GM18519 (cell line): ENCODE measurements at regions not wholly inside any gene's neighbourhood (a gene's known extent, or its start where the extent isn't known, plus 50 kb on each side); places are given as distances from the start of the nearest gene placed in this dataset.

ENCODE experiments used
- ATAC-seq: cut with Tn5 transposase; IDR thresholded peaks from one replicate; pipeline ENCODE4 v1.9.1; 2021; ENCODE audit warnings: mild to moderate bottlenecking, moderate library complexity; ENCODE audit not compliant: unreplicated experiment, low FRiP score

DNA sequence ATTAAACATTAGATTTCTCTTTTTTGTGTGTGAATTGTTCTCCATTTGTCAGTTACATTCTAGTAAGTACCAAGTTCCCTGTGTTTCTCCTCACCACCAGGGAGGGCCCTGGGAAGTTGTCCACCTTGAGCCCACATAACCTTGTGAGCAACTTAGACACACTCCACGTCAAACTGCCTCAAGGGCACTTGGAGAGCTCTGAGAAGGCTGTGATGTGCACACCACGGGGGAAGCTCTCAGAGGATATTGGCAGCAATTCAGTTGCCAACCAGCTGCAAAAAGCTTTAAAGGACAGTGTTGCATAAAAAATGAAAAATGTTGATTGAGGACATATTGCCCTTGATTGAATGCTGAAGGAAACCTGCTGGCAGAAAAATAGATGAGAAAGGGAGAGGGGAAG lies 743.6 kb downstream of the RNF144A start:
- ATAC-seq = no peak

DNA sequence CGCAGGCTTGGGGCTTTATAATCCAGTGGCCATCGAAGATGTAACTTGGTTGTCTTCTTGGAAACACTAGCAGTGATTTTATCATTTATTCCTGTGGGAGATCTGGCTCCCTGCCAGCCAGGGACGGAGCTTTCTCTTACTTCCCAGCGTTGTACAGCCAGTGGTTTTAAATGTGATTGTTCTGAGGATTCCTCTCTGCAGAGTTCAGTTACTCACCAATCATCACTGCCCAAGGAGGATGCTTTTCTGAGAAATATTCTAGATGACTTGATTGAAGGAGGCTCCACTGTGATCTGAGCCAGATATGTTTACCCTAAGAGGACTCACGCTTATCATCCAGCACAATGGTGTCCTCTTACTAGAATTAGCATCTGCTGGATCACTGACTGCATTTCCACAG lies 744.3 kb downstream of the RNF144A start:
- ATAC-seq = no peak

DNA sequence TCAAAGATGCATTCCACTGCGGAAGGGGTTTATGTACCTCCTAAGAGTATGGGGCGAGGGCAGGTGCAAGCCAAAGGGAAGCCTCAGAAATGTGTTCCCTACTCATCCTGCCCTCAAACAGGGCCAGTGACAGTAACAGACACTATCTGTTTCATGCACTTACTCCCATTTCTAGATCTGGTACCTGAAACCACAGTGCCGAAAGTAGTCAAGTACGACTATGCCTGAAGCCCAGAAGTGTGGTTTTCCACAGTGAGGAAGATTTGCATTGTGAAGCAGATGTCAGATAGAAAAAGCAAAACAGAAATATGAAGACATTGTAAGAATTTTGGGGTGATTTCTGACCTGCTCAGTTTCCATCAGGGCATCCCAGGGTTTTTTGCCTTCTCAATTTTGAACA lies 748.7 kb downstream of the RNF144A start:
- peak; percentile 89 for ATAC-seq

- ATAC-seq = no peak
Observed at GRCh38 chr2:7666596-7667259, 749.5 kb downstream of the RNF144A start.

GRCh38 chr2:7667260-7667757 lies 750.1 kb downstream of the RNF144A start:
- ATAC-seq = no peak

DNA sequence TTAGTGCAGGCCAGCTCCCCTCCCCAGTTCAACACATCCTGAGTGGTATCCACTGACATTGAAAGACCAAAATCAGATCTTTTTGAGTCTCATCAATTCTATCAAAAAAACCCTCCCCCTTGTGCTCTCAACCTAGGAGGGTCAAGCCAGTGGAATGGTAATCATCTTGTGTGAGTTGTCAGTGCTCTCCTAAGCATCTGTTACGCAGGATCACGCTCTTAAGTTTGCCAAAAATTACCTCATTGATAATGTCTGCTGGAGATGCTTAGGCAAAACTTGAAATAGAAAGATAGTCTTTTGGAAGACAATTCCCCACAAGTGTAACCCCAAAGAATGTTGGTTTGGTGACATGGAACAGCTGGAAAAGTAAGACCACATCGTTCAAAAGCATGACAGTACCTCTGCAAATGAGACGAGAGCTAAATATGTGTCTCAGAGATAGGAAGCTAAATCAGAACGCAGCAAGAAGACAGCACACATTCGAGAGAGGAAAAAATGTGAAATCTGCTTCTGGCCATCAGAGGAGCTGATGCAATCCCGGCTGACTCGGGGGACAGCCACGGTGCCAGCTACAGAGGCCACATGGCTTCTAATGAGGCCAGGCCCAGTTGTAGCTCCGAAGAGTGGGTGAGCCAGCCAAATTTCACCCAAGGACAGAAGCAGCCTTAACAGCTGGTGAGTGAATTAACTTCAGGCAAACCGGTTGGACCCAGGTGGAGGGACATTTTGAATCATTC lies 753.9 kb downstream of the RNF144A start:
- ATAC-seq = no peak

- ATAC-seq = no peak
Observed at GRCh38 chr2:7672027-7672684, 754.9 kb downstream of the RNF144A start.

DNA sequence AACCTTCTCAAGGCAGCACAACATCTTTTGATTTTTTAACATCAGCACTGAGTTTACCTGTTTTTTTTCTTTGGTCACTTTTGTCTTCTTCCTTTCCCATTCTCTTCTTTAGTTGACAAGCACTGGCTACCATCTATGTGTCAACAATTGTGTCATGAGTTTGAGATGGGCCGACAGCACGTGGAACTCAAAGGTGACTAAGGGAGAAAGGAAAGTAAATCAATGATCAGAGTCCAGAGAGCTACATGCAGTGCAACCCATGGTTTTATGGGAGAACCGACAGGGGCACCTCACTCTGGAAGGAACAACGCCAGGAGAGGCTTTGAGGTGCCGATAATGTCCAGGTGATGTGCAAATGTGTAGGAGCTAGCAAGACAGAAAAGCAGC lies 755.5 kb downstream of the RNF144A start:
- no peak for ATAC-seq

DNA sequence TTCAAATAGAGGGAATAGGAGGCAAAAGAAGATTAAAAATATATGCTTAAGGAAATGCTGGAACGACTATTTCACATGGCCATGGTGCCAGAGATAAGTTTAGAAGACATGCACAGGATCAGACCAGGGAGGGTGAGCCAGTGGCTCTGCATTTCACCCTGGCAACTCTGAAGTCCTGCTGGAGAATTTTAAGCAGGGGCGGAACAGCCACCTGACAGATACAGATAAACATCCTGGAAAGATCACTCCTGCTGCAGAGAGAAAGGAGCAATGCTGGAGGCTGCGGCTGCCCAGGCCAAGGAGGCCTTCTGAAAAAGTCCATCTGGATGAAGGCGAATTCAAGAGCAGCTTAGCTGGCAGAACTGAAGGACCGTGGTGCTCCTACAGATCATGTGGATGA lies 755.9 kb downstream of the RNF144A start:
- no peak for ATAC-seq

DNA sequence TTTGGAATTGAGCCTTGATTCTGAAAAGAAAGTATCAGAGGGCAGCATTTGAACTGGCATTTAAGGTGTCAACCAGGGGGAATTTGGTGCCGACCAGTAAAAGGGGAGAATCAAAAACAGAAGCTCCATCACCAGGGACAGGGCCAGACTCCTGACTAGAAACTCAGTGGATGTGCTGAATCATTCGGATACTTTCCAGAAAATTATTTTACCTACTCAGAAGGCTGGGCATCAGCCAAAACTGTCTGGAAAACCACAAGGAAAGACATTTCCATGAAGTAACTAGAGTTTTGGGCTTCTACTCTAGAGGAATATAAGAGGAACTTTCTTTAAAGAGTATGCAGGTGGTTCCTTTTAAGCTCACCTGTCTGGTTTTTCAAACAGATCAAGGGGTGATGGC lies 756.6 kb downstream of the RNF144A start:
- no peak for ATAC-seq

DNA sequence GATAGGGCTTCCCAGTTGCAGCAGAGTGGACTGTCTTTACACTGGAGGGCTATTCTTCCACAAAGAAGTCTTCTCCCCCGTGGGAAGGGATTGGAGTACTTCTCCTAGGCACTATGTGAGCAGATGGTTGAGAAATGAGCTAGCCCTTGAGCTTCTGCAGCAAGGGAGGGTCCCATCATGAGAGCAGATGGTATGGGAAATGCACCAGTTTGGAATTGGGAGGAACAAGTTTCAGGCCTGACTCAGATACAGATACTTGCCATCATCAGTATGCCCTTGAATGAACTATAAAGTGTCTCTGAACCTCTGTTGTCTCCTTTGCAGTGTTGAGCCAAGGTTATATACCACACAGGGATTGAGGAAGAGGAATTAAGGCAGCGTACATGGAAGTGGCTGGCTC lies 757.4 kb downstream of the RNF144A start:
- no peak for ATAC-seq

GRCh38 chr2:7676714-7677113 lies 759.5 kb downstream of the RNF144A start:
- no peak for ATAC-seq

- no peak for ATAC-seq
Observed at GRCh38 chr2:7681881-7682461, 764.8 kb downstream of the RNF144A start.

- ATAC-seq = no peak
Observed at GRCh38 chr2:7683196-7683595, 766.0 kb downstream of the RNF144A start.

GRCh38 chr2:7683708-7684107 lies 766.5 kb downstream of the RNF144A start:
- no peak for ATAC-seq

- ATAC-seq = no peak
Observed at GRCh38 chr2:7685342-7686015, 768.3 kb downstream of the RNF144A start.

GRCh38 chr2:7686016-7686385 lies 768.8 kb downstream of the RNF144A start:
- ATAC-seq = no peak

GRCh38 chr2:7691961-7692656 lies 774.9 kb downstream of the RNF144A start:
- no peak for ATAC-seq

DNA sequence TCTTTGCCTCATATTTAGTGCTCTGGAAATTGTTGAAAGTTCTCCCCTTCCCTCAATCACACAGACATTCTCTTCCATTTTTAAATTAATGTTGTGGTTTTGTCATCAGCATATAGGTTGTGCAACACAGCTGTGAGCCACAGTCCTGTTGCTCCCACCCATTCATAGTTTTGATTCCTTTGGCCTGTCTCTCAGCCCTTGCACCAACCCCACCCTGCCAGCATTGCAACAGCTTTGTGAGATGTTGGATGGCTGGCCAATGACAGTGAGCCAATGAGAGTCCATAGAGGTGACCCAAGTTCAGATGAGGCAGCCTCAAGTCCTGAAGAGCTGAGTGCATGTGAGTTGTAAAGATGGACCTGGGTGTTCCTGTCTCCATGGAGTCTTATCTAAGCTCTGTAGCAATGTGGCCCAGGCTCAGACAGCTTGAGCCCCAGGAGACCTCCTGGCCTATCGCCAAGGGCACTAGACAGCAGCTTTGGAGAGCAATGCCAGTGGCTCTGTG lies 775.5 kb downstream of the RNF144A start:
- ATAC-seq = no peak
